OCI-LY1 (cell line): ENCODE measurements at regions not wholly inside any gene's neighbourhood (a gene's known extent, or its start where the extent isn't known, plus 50 kb on each side); places are given as distances from the start of the nearest gene placed in this dataset.

ENCODE experiments used
- H2AFZ ChIP-seq: fragments of 200-600 bp; sonication (generic), shearing (Covaris generic); 2 replicates; pipeline ENCODE4 v1.6.0; 2014; ENCODE audit warnings: antibody characterized with exemption, mild to moderate bottlenecking, low read length
- H3F3A ChIP-seq: fragments of 200-600 bp; sonication (generic), shearing (Covaris generic); 2 replicates; pipeline ENCODE4 v1.6.0; 2014; ENCODE audit warnings: mild to moderate bottlenecking, antibody characterized with exemption, low read length, moderate library complexity; ENCODE audit not compliant: insufficient read depth
- H3K27ac ChIP-seq: fragments of 200-600 bp; sonication (generic); 2 replicates; pipeline ENCODE4 v1.5.1; 2014; ENCODE audit warnings: low read length, mixed run types, mild to moderate bottlenecking, low read depth; ENCODE audit not compliant: poor library complexity, severe bottlenecking
- H3K27me3 ChIP-seq: fragments of 200-600 bp; sonication (generic); 2 replicates; pipeline ENCODE4 v1.6.0; 2014; ENCODE audit warnings: antibody characterized with exemption, mild to moderate bottlenecking, low read length, moderate library complexity; ENCODE audit not compliant: insufficient read depth
- H3K36me3 ChIP-seq: fragments of 200-600 bp; sonication (generic); 2 replicates; pipeline ENCODE4 v1.6.1; 2014; ENCODE audit warnings: mild to moderate bottlenecking, antibody characterized with exemption, low read length, moderate library complexity, mixed read lengths; ENCODE audit not compliant: insufficient read depth
- H3K4me1 ChIP-seq: fragments of 200-600 bp; sonication (generic); 2 replicates; pipeline ENCODE4 v1.5.1; 2014; ENCODE audit warnings: mild to moderate bottlenecking, low read length, moderate library complexity; ENCODE audit not compliant: insufficient read depth, severe bottlenecking
- H3K4me2 ChIP-seq: fragments of 200-600 bp; sonication (generic), shearing (Covaris generic); 2 replicates; pipeline ENCODE4 v1.6.1; 2014; ENCODE audit warnings: low read length
- H3K4me3 ChIP-seq: fragments of 200-600 bp; sonication (generic); 2 replicates; pipeline ENCODE4 v1.5.1; 2014; ENCODE audit warnings: low read length, low read depth, mild to moderate bottlenecking, mixed read lengths; ENCODE audit not compliant: poor library complexity, severe bottlenecking
- H3K79me2 ChIP-seq: fragments of 200-600 bp; shearing (Covaris generic); 2 replicates; pipeline ENCODE4 v1.6.1; 2016; ENCODE audit warnings: mixed run types, low read length, mixed read lengths; ENCODE audit not compliant: insufficient read depth
- H3K9ac ChIP-seq: fragments of 200-600 bp; sonication (generic), shearing (Covaris generic); 2 replicates; pipeline ENCODE4 v1.6.1; 2014; ENCODE audit warnings: mild to moderate bottlenecking, low read length, mixed read lengths
- H3K9me2 ChIP-seq: fragments of 200-600 bp; sonication (generic), shearing (Covaris generic); 2 replicates; pipeline ENCODE4 v1.6.1; 2014; ENCODE audit warnings: low read depth, mild to moderate bottlenecking, low read length, mixed read lengths
- H3K9me3 ChIP-seq: fragments of 200-600 bp; shearing (Covaris generic); 2 replicates; pipeline ENCODE4 v1.6.1; 2014; ENCODE audit warnings: low read length, mixed read lengths
- H4K20me1 ChIP-seq: fragments of 200-600 bp; sonication (generic), shearing (Covaris generic); 2 replicates; pipeline ENCODE4 v1.6.0; 2016; ENCODE audit warnings: mild to moderate bottlenecking, low read length; ENCODE audit not compliant: insufficient read depth
- EZH2 ChIP-seq: fragments of 200-600 bp; sonication (generic), shearing (Covaris generic); IDR thresholded peaks from 2 replicates; pipeline ENCODE4 v1.8.0; 2017; ENCODE audit warnings: borderline replicate concordance, mixed run types, mild to moderate bottlenecking, antibody characterized with exemption, low read length, moderate library complexity, mixed read lengths
- TF ChIP-seq, protein P1 (sequence below): fragments of 200-600 bp; sonication (generic), shearing (Covaris generic); IDR thresholded peaks from 2 replicates; pipeline ENCODE4 v1.5.1; 2017; ENCODE audit warnings: mild to moderate bottlenecking, antibody characterized with exemption, low read length, moderate library complexity, mixed read lengths

DNA sequence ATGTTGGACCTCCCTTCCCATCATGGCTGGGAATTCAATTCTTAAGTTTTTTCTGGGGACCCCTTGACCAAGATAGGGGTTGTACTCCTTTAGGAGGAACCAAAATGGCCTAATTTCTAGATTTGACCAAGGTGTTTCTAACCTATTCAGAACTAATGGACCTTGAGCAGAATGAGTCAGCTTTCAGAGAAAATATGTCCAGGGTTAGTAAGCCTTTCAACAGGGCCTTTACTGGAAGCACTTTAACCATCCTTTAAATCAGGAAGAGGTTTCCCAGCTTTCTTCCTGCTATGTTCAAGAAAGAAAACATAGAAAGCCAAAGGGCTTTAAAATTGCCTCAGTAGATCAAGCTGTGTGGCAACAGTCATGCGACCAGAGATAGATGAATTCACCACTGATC is 1184.9 kb upstream of the ACVR2A start:
- Histone ChIP-seq H3K4me2 (no peak overlapping the region), H3K27me3 (no peaks in the 10 kb centered on the region), H4K20me1 (no peaks in the 10 kb centered on the region), H2AFZ (no peak overlapping the region), H3K9me3 (no peaks in the 10 kb centered on the region), H3K79me2 (no peaks in the 10 kb centered on the region), H3K9ac (no peak overlapping the region), H3K9me2 (no peaks in the 10 kb centered on the region), H3F3A (no peaks in the 10 kb centered on the region), H3K27ac (no peak overlapping the region), H3K4me1 (no peaks in the 10 kb centered on the region), H3K4me3 (no peak overlapping the region), H3K36me3 (no peaks in the 10 kb centered on the region)
- TF ChIP-seq, protein P1, sequence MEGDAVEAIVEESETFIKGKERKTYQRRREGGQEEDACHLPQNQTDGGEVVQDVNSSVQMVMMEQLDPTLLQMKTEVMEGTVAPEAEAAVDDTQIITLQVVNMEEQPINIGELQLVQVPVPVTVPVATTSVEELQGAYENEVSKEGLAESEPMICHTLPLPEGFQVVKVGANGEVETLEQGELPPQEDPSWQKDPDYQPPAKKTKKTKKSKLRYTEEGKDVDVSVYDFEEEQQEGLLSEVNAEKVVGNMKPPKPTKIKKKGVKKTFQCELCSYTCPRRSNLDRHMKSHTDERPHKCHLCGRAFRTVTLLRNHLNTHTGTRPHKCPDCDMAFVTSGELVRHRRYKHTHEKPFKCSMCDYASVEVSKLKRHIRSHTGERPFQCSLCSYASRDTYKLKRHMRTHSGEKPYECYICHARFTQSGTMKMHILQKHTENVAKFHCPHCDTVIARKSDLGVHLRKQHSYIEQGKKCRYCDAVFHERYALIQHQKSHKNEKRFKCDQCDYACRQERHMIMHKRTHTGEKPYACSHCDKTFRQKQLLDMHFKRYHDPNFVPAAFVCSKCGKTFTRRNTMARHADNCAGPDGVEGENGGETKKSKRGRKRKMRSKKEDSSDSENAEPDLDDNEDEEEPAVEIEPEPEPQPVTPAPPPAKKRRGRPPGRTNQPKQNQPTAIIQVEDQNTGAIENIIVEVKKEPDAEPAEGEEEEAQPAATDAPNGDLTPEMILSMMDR, result no peak
- TF ChIP-seq EZH2, result no peak

DNA sequence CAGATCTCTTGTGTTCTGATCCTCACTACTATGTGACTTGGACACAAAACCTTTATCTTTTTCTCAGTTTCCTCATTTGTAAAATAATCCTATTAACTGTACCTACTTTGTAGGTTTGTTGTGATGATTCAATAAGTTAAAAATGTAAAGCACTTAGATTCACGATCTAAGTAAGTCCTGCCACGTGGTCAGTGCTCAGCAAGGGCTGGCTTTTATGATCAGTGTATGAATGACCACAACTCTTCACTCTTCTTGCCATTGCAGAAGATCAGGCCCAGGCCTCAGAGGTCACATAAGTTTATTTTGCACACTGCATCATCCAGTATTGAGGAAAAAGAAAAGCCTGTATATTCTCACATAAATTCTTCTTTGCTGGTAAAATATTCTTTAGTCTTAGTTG is 1192.5 kb upstream of the ACVR2A start:
- H3F3A ChIP-seq, result no peaks in the 10 kb centered on the region
- H3K4me2 ChIP-seq, result no peak overlapping the region
- H3K4me3 ChIP-seq, result no peak overlapping the region
- H3K36me3 ChIP-seq, result no peaks in the 10 kb centered on the region
- peaks cover 4% of the 10 kb centered on the region; the same call in 1 of the 2 replicates for H3K9me3 ChIP-seq
- TF ChIP-seq EZH2, result no peak
- TF ChIP-seq, protein P1, result no peak
- H3K79me2 ChIP-seq, result no peaks in the 10 kb centered on the region
- H4K20me1 ChIP-seq, result no peaks in the 10 kb centered on the region
- no peaks in the 10 kb centered on the region for H3K27me3 ChIP-seq
- no peaks in the 10 kb centered on the region for H3K9me2 ChIP-seq
- H3K4me1 ChIP-seq, result no peaks in the 10 kb centered on the region
- no peak overlapping the region for H3K27ac ChIP-seq
- no peak overlapping the region for H3K9ac ChIP-seq
- no peak overlapping the region for H2AFZ ChIP-seq

GRCh38 chr2:146651361-146651760 is 1193.5 kb upstream of the ACVR2A start:
- Histone ChIP-seq H3K27ac (no peak overlapping the region), H3K36me3 (no peaks in the 10 kb centered on the region), H3K4me2 (no peak overlapping the region), H3K79me2 (no peaks in the 10 kb centered on the region), H3K9ac (no peak overlapping the region), H3K9me3 (peaks cover 4% of the 10 kb centered on the region; the same call in 1 of the 2 replicates), H3K27me3 (no peaks in the 10 kb centered on the region), H3K4me1 (no peaks in the 10 kb centered on the region), H3K9me2 (no peaks in the 10 kb centered on the region), H3K4me3 (no peak overlapping the region), H4K20me1 (no peaks in the 10 kb centered on the region), H2AFZ (no peak overlapping the region), H3F3A (no peaks in the 10 kb centered on the region)
- TF ChIP-seq, protein P1, result no peak
- no peak for TF ChIP-seq EZH2
